ENCODE measurements at regions not wholly inside any gene's neighbourhood (a gene's known extent, or its start where the extent isn't known, plus 50 kb on each side); places are given as distances from the start of the nearest gene placed in this dataset.

- TF ChIP-seq CTCF (IDR thresholded peaks at IDR 0.05; ENCODE audit: insufficient read depth, low read length) (no peak), GABPA (IDR thresholded peaks at IDR 0.05; ENCODE audit: low read depth) (no peak), POLR2AphosphoS5 (IDR thresholded peaks at IDR 0.05; ENCODE audit: low read depth) (no peak), REST (IDR thresholded peaks at IDR 0.05; ENCODE audit: insufficient replicate concordance, low read depth) (no peak)
Measured at GRCh38 chr6:91608428-91608827, 1021.6 kb upstream of the MAP3K7 start.
